Liver (tissue), 8 donors: ENCODE measurements at regions not wholly inside any gene's neighbourhood (a gene's known extent, or its start where the extent isn't known, plus 50 kb on each side); places are given as distances from the start of the nearest gene placed in this dataset.

ENCODE experiments used
- DNase-seq: peaks from one replicate; pipeline ENCODE4 v3.0.0-alpha.2; 2017; ENCODE audit warnings: low spot score
- H3K27ac ChIP-seq, 2 donors: one replicate each; pipeline ENCODE4 v1.7.0; 2013; ENCODE audit warnings: inconsistent platforms in 2 of 2, low read length in 2 of 2, control low read depth in 1 of 2, low read depth in 1 of 2, mild to moderate bottlenecking in 1 of 2
- H3K27me3 ChIP-seq, 4 donors: one replicate each; pipeline versions ENCODE4 v1.6.1 to v1.7.0; 2013; ENCODE audit warnings: low read length in 3 of 4, inconsistent platforms in 1 of 4, mild to moderate bottlenecking in 1 of 4, moderate library complexity in 1 of 4; ENCODE audit not compliant: control insufficient read depth in 4 of 4, insufficient read depth in 4 of 4
- H3K36me3 ChIP-seq, 4 donors: one replicate each; pipeline versions ENCODE4 v1.6.1 to v1.7.0; 2013; ENCODE audit warnings: low read length in 3 of 4, mild to moderate bottlenecking in 3 of 4, low read depth in 1 of 4, moderate library complexity in 1 of 4; ENCODE audit not compliant: control insufficient read depth in 4 of 4, insufficient read depth in 3 of 4
- H3K4me1 ChIP-seq, 4 donors: one replicate each; pipeline versions ENCODE4 v1.6.1 to v1.7.0; 2013; ENCODE audit warnings: low read length in 3 of 4, mild to moderate bottlenecking in 3 of 4, moderate library complexity in 1 of 4; ENCODE audit not compliant: control insufficient read depth in 4 of 4, insufficient read depth in 4 of 4
- H3K4me3 ChIP-seq, 3 donors: one replicate each; pipeline versions ENCODE4 v1.6.1 to v1.7.0; 2013; ENCODE audit warnings: low read length in 3 of 3, control low read depth in 1 of 3, low read depth in 1 of 3, mild to moderate bottlenecking in 1 of 3
- H3K9ac ChIP-seq, 2 donors: one replicate each; pipeline ENCODE4 v1.7.0; 2013; ENCODE audit warnings: low read length in 2 of 2, mild to moderate bottlenecking in 2 of 2, moderate library complexity in 2 of 2, control low read depth in 1 of 2, low read depth in 1 of 2
- H3K9me3 ChIP-seq, 4 donors: one replicate each; pipeline versions ENCODE4 v1.6.1 to v1.7.0; 2013; ENCODE audit warnings: low read length in 3 of 4; ENCODE audit not compliant: control insufficient read depth in 4 of 4
- ATF3 ChIP-seq: IDR thresholded peaks from 2 replicates; pipeline ENCODE4 v1.6.1; 2016; ENCODE audit warnings: antibody characterized with exemption
- CTCF ChIP-seq: fragments of 150-350 bp; IDR thresholded peaks from 2 replicates; pipeline ENCODE4 v1.5.1; 2017; ENCODE audit warnings: improper control_type of control experiment, low read depth, low read length; ENCODE audit not compliant: missing input control
- EGR1 ChIP-seq, 2 donors: IDR thresholded peaks; 2 replicates each; pipeline ENCODE4 v1.6.1; 2016 to 2018; ENCODE audit warnings: antibody characterized with exemption in 2 of 2, low read depth in 2 of 2
- FOXA1 ChIP-seq: IDR thresholded peaks from 2 replicates; pipeline ENCODE4 v1.6.1; 2016; ENCODE audit warnings: antibody characterized with exemption
- FOXA2 ChIP-seq: IDR thresholded peaks from 2 replicates; pipeline ENCODE4 v1.6.1; 2016; ENCODE audit warnings: antibody characterized with exemption
- GABPA ChIP-seq, 2 donors: IDR thresholded peaks in 1 of 2; conservative IDR thresholded peaks in 1 of 2; 2 replicates each; pipeline ENCODE4 v1.6.1; 2016; ENCODE audit warnings: antibody characterized with exemption in 2 of 2, mild to moderate bottlenecking in 1 of 2, moderate library complexity in 1 of 2
- HNF4A ChIP-seq, 2 donors: conservative IDR thresholded peaks; 2 replicates each; pipeline ENCODE4 v1.6.1; 2016; ENCODE audit warnings: antibody characterized with exemption in 2 of 2, mild to moderate bottlenecking in 2 of 2
- JUND ChIP-seq, 2 donors: IDR thresholded peaks; 2 replicates each; pipeline ENCODE4 v1.6.1; 2016; ENCODE audit warnings: antibody characterized with exemption in 2 of 2
- MAX ChIP-seq: IDR thresholded peaks from 2 replicates; pipeline ENCODE4 v1.6.1; 2016; ENCODE audit warnings: antibody characterized with exemption
- NR2F2 ChIP-seq: IDR thresholded peaks from 2 replicates; pipeline ENCODE4 v1.6.1; 2016; ENCODE audit warnings: antibody characterized with exemption
- RAD21 ChIP-seq, 2 donors: IDR thresholded peaks; 2 replicates each; pipeline ENCODE4 v1.6.1; 2016; ENCODE audit warnings: antibody characterized with exemption in 2 of 2, mild to moderate bottlenecking in 2 of 2
- REST ChIP-seq: IDR thresholded peaks from 2 replicates; pipeline ENCODE4 v1.6.1; 2016; ENCODE audit warnings: antibody characterized with exemption, mild to moderate bottlenecking
- RXRA ChIP-seq, 2 donors: IDR thresholded peaks; 2 replicates each; pipeline ENCODE4 v1.6.1; 2017 to 2018; ENCODE audit warnings: antibody characterized with exemption in 2 of 2, mild to moderate bottlenecking in 1 of 2
- TAF1 ChIP-seq: conservative IDR thresholded peaks from 2 replicates; pipeline ENCODE4 v1.6.1; 2016; ENCODE audit warnings: antibody characterized with exemption, mild to moderate bottlenecking
- YY1 ChIP-seq: IDR thresholded peaks from 2 replicates; pipeline ENCODE4 v1.6.1; 2016; ENCODE audit warnings: antibody characterized with exemption, mild to moderate bottlenecking
- ZBTB33 ChIP-seq: IDR thresholded peaks from 2 replicates; pipeline ENCODE4 v1.6.1; 2016; ENCODE audit warnings: antibody characterized with exemption
- WGBS: extraction: QIAGEN DNeasy Blood & Tissue Kit; methylation state at CpG from one replicate; pipeline ENCODE4 v1.1.7; 2013; 5-methylcytosine and 5-hydroxymethylcytosine counted together
- donor health status: healthy.
- donor health status: healthy.
- donor health status: healthy.
- donor health status: healthy.
- donor health status: healthy.

- Histone ChIP-seq H3K9me3 (no peaks in the 10 kb centered on the region), H3K27ac (no peak overlapping the region), H3K27me3 (no peaks in the 10 kb centered on the region), H3K4me3 (no peak overlapping the region), H3K4me1 (no peaks in the 10 kb centered on the region), H3K9ac (no peak overlapping the region), H3K36me3 (no peaks in the 10 kb centered on the region)
- TF ChIP-seq MAX (no peak), TAF1 (no peak), RAD21 (IDR thresholded peaks at IDR 0.05) (no peak), CTCF (no peak), FOXA2 (no peak), RXRA (IDR thresholded peaks at IDR 0.05) (no peak), GABPA (IDR thresholded peaks at IDR 0.05 in 1 of 2, conservative IDR thresholded peaks at IDR 0.05 in 1 of 2) (no peak), ATF3 (no peak), HNF4A (conservative IDR thresholded peaks at IDR 0.05) (no peak), ZBTB33 (no peak), JUND (IDR thresholded peaks at IDR 0.05) (no peak), EGR1 (IDR thresholded peaks at IDR 0.05; ENCODE audit: low read depth in 2 of 2) (no peak), FOXA1 (no peak), REST (no peak), NR2F2 (no peak), YY1 (no peak)
- DNase-seq, result no peak
- 92% methylated on average over 7 of the region's 7 CpGs for whole genome bisulfite sequencing
Observed at GRCh38 chr4:123200051-123200940, 196.3 kb upstream of the SPRY1 start.
